ENCODE measurements at regions not wholly inside any gene's neighbourhood (a gene's known extent, or its start where the extent isn't known, plus 50 kb on each side); places are given as distances from the start of the nearest gene placed in this dataset.

- DNase-seq = no peak
- no peak for ATAC-seq
These were observed 460.2 kb downstream of the LRATD1 start for GRCh38 chr2:15092691-15093090.

GRCh38 chr2:15094161-15094560 is 461.6 kb downstream of the LRATD1 start:
- DNase-seq (no peak), ATAC-seq (no peak)

- DNase-seq (no peak), ATAC-seq (no peak)
These were observed 464.3 kb downstream of the NBAS start for GRCh38 chr2:15096873-15097272.

DNA sequence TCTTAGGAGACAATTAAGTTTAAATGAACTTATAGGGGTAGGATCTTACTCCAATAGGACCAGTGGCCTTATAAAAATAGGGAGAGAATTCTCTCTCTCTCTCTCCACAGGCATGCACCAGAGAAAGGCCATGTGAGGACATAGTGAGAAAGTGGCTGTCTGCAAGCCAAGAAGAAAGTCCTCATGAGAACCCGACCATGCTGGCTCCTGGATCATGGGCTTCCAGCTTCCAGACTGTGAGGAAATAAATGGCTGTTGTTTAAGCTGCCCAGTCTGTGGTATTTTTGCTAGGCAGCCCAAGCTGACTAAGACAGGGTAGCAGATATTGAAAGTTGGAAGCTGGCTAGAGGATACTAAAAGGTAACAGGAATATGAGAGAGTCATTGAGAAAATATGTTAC is 454.0 kb downstream of the NBAS start:
- ATAC-seq = no peak
- DNase-seq = no peak

GRCh38 chr2:15111718-15112117 is 449.4 kb downstream of the NBAS start:
- ATAC-seq = no peak

GRCh38 chr2:15112216-15112615 is 448.9 kb downstream of the NBAS start:
- no peak for DNase-seq
- no peak for ATAC-seq

More at GRCh38 chr2:15111718-15112117, 449.4 kb downstream of the NBAS start:
- no peak for DNase-seq

- ATAC-seq = no peak
These were observed 445.4 kb downstream of the NBAS start for GRCh38 chr2:15115776-15116175.

GRCh38 chr2:15116830-15117229 is 444.3 kb downstream of the NBAS start:
- no peak for DNase-seq
- ATAC-seq = no peak

More at GRCh38 chr2:15115776-15116175, 445.4 kb downstream of the NBAS start:
- no peak for DNase-seq
